ENCODE measurements at regions not wholly inside any gene's neighbourhood (a gene's known extent, or its start where the extent isn't known, plus 50 kb on each side); places are given as distances from the start of the nearest gene placed in this dataset.
"Not testable (repeated sequence)": the region's sequence is repeated elsewhere in the genome, so short reads cannot be mapped to it uniquely, and the experiment has no call there.

DNA sequence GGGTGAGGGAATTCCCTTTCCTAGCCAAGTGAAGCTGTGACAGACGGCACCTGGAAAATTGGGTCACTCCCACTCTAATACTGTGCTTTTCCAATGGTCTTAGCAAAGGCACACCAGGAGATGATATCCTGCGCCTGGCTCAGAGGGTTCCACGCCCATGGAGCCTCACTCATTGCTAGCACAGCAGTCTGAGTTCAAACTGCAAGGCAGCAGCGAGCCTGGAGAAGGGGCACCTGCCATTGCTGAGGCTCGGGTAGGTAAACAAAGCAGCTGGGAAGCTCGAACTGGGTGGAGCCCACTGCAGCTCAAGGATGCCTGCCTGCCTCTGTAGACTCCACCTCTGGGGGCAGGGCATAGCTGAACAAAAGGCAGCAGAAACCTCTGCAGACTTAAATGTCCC, 68.9 kb upstream of the LCORL start:
- not testable (repeated sequence) for TF ChIP-seq ARNTL (CRISPR knock-in tag; IDR thresholded peaks at IDR 0.05; ENCODE audit: borderline replicate concordance, low read depth); GLIS3 (CRISPR knock-in tag; IDR thresholded peaks at IDR 0.05); ZNF70 (CRISPR knock-in tag; IDR thresholded peaks at IDR 0.05); RARB (CRISPR knock-in tag; IDR thresholded peaks at IDR 0.05); SNAI2 (CRISPR knock-in tag; IDR thresholded peaks at IDR 0.05); ZC3H10 (CRISPR knock-in tag; IDR thresholded peaks at IDR 0.05); ISL1 (CRISPR knock-in tag; IDR thresholded peaks at IDR 0.05); ZFP30 (CRISPR knock-in tag; IDR thresholded peaks at IDR 0.05); TSHZ2 (CRISPR knock-in tag; IDR thresholded peaks at IDR 0.05); TOX (CRISPR knock-in tag; IDR thresholded peaks at IDR 0.05; ENCODE audit: borderline replicate concordance); PATZ1 (CRISPR knock-in tag; IDR thresholded peaks at IDR 0.05; ENCODE audit: borderline replicate concordance); ZNF565 (CRISPR knock-in tag; conservative IDR thresholded peaks at IDR 0.05; ENCODE audit: low read depth); ZFP3 (CRISPR knock-in tag; IDR thresholded peaks at IDR 0.05); BACH2 (CRISPR knock-in tag; IDR thresholded peaks at IDR 0.05; ENCODE audit: borderline replicate concordance)

All from SK-N-SH treated with all-trans-retinoic acid at 6 μM for 48 hours (cell line).